Activated naive CD8-positive, alpha-beta T cell treated with anti-CD3 and anti-CD28 coated beads, Interleukin-2, amount 10 ng/mL, durations not matched to agents 7 days and 5 days (primary cell): ENCODE measurements at regions not wholly inside any gene's neighbourhood (a gene's known extent, or its start where the extent isn't known, plus 50 kb on each side); places are given as distances from the start of the nearest gene placed in this dataset.
A peak's percentile ranks its signal among the peaks of the same experiment; 100 is the strongest.
"Not testable (repeated sequence)": the region's sequence is repeated elsewhere in the genome, so short reads cannot be mapped to it uniquely, and the experiment has no call there.

Source experiments
- ATAC-seq: fragments of 150-1000 bp; cut with Tn5 transposase; one replicate; pipeline ENCODE4 v1.10.0; 2021; ENCODE audit warnings: low read depth, moderate library complexity
- POLR2A ChIA-PET: fragments of 350-600 bp; sonication (Branson Sonifier 250); formaldehyde crosslinking; loops from one replicate; lab custom pipeline; 2021; ENCODE audit warnings: antibody characterized with exemption; lab: Charles Lee
- DNase-seq: peaks from one replicate; pipeline ENCODE4 v3.0.0; 2021
- H3K27ac Mint-ChIP-seq: one replicate; pipeline ENCODE4 v1.8.0; 2022; ENCODE audit warnings: mild to moderate bottlenecking, mixed read lengths
- H3K27me3 Mint-ChIP-seq: one replicate; pipeline ENCODE4 v1.8.0; 2022; ENCODE audit warnings: mild to moderate bottlenecking, moderate library complexity, mixed read lengths
- H3K36me3 Mint-ChIP-seq: one replicate; pipeline ENCODE4 v1.8.0; 2021; ENCODE audit warnings: mild to moderate bottlenecking, mixed read lengths
- H3K4me1 Mint-ChIP-seq: one replicate; pipeline ENCODE4 v1.8.0; 2021; ENCODE audit warnings: mixed read lengths
- H3K4me3 Mint-ChIP-seq: one replicate; pipeline ENCODE4 v1.8.0; 2022; ENCODE audit warnings: mild to moderate bottlenecking, moderate library complexity, mixed read lengths
- H3K9me3 Mint-ChIP-seq: one replicate; pipeline ENCODE4 v1.8.0; 2021; ENCODE audit warnings: mixed read lengths

DNA sequence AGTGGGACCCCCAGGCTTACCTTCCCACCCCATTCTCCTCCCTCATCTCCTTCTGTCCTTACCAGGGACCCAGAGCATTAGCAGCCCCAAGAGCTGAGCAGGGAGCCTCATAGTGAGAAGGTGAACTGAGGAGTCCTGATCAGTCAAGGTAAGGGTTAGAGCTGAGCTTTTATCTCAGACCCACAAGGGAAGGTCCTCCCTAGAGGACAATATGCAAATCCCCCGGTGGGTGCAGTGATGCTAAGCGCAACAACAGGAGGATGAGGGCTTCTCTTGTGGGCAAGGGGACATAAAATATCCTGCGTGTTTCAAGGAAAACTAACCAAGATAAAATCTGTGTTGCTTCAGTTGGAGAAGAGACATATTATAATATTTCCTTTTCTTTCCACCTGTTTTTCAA, 505.2 kb downstream of the RPIA start:
- H3K27ac Mint-ChIP-seq, H3K4me1 Mint-ChIP-seq, H3K27me3 Mint-ChIP-seq, ATAC-seq, POLR2A ChIA-PET, H3K36me3 Mint-ChIP-seq, DNase-seq, H3K9me3 Mint-ChIP-seq, H3K4me3 Mint-ChIP-seq: not testable (repeated sequence)

DNA sequence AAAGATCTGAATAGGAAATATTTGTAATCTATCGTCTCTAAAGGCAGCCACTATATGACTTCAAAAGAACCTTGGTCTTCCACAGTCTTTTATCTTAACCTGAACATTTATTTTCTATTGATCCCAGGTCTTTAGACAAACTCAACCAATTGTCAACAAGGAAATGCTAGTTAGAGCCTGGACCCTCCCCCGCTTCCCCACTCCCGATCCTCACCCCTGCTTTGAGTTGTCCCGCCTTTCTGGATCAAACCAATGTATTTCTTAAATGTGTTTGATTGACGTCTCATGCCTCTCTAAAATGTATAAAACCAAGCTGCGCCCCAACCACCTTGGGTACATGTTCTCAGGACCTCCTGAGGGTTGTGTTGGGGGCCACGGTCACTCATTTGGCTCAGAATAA, 506.6 kb downstream of the RPIA start:
- H3K4me1 Mint-ChIP-seq, H3K27ac Mint-ChIP-seq, H3K27me3 Mint-ChIP-seq, H3K4me3 Mint-ChIP-seq, POLR2A ChIA-PET, H3K9me3 Mint-ChIP-seq, H3K36me3 Mint-ChIP-seq, DNase-seq, ATAC-seq: not testable (repeated sequence)

DNA sequence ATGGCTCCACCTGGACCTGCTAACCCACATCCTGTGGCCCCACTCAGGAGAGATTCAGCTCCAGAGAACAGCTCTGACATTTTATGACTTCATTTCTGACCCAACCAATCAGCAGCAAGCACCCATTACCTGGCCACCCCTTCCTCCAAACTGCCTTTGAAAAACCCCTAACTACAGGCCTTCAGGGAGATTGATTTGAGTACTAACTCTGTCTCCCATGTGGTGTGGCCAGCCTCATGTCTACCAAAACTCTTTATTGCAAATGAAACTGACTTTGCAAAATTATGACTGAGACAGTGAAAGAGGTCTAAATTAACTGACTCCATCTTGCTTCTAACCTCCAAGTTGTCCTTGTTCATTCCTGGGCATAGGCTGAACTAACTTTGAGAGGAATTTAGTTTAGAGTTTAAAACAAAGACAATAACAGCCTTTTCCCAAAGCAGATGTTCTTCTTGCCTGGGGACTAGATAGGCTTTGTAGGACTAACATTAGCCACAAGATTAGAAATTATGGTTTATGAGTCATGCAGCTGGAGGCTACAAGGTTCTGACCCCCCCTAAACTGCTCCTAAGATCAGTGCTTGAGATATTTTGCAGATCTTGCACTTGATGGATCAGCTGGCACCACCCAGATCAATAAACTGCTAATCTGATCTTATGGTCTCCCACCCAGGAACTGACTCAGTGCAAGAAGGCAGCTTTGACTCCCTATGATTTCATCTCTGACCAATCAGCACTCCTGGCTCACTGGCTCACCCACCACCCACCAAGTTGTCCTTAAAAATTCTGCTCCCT, 508.2 kb downstream of the RPIA start:
- H3K9me3 Mint-ChIP-seq, POLR2A ChIA-PET, H3K36me3 Mint-ChIP-seq, DNase-seq, H3K4me1 Mint-ChIP-seq, H3K27me3 Mint-ChIP-seq, ATAC-seq, H3K27ac Mint-ChIP-seq, H3K4me3 Mint-ChIP-seq: not testable (repeated sequence)

DNA sequence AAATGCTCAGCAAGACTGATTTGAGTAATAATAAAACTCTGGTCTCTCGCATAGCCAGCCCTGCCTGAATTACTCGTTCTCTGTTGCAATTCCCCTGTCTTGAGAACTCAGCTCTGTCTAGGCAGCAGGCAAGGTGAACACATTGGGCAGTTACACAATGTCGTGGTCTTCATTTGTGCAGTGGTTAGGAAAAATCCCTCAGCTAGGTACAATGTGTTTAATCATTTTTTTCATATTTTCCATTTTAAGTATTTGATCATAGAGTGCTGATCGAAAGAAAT, 508.7 kb downstream of the RPIA start:
- H3K9me3 Mint-ChIP-seq, H3K27me3 Mint-ChIP-seq, H3K36me3 Mint-ChIP-seq, H3K4me3 Mint-ChIP-seq, POLR2A ChIA-PET, H3K4me1 Mint-ChIP-seq, ATAC-seq, H3K27ac Mint-ChIP-seq, DNase-seq: not testable (repeated sequence)

DNA sequence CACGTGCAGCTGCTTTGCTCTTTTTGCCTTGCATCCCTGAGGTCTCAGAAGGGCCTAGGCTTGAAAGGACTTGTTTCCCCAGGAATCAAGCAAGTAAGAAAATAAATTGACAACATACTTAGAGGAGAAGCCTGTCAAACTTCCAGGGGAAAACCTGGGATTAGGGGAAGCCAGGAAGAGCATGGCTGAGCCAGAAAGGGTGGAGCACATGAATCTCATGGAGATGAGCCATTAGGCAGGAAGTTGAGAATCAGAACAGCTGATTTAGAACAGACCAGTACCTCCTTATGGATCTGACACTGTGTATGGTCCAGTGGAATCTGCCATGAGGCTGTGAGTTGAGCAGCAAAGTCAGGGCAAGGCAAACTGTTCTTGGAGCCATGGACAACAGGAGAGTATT, 511.0 kb downstream of the RPIA start:
- H3K9me3 Mint-ChIP-seq, POLR2A ChIA-PET, H3K27ac Mint-ChIP-seq, H3K4me3 Mint-ChIP-seq, DNase-seq, ATAC-seq, H3K27me3 Mint-ChIP-seq, H3K4me1 Mint-ChIP-seq, H3K36me3 Mint-ChIP-seq: not testable (repeated sequence)

DNA sequence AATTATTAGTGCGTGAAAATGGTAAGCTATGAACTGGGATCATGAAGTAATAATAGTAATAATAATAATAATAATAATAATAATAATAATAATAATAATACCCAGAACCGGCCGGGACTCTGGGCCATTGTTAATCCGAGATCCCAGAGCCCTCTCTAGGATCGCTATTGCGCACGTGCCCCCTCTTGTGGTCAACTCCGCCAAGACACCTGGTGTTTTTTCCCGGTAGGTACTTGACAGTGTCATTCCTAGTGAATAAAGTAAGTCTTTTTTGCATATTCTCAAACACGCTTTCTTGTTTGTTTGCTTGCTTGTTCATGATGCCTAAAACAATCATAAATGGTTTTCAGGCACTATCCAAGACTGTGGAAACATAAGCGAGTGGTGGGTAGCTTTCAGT, 513.7 kb downstream of the RPIA start:
- H3K4me1 Mint-ChIP-seq, H3K27me3 Mint-ChIP-seq, H3K9me3 Mint-ChIP-seq, H3K27ac Mint-ChIP-seq, H3K4me3 Mint-ChIP-seq, H3K36me3 Mint-ChIP-seq, ATAC-seq, POLR2A ChIA-PET: not testable (repeated sequence)
- peak; percentile 35 for DNase-seq

DNA sequence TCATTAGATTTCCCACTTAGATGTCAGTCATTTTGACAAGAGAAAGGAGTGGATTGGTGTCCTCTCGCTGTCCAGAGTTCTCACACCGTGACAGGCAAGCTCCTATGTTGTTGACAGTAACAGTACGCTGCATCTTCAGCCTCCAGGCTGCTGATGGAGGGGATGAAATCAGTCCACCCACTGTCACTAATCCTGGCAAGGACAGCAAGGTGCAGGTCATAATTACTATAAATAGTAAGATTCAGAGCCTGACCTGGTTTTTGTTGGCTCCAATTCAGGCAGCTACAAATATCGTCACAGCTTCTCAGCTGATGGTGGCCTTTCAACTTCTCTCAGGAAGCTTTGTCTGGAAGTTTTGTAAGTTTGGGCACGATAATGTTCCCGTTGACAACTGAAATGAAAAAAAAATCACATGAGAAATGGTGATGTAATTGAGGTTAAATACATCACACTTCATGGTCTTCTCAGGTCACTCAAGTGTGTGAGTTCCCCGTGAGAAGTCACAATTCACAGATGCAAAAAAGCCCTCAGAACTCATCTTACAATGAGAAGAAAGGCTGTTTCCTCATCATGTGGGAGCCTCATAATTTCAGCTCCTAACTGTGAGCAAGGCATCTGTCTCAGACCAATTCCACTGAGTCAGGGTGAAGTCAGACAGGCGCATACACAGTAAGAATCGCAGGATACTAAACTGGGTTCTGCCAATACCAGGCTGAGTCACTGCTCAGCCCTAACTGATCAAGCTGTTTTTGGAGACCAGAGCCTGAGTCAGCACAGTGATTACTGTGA, 516.9 kb downstream of the RPIA start:
- DNase-seq, H3K9me3 Mint-ChIP-seq, H3K27me3 Mint-ChIP-seq, H3K27ac Mint-ChIP-seq, H3K4me1 Mint-ChIP-seq, H3K36me3 Mint-ChIP-seq, ATAC-seq, H3K4me3 Mint-ChIP-seq, POLR2A ChIA-PET: not testable (repeated sequence)

DNA sequence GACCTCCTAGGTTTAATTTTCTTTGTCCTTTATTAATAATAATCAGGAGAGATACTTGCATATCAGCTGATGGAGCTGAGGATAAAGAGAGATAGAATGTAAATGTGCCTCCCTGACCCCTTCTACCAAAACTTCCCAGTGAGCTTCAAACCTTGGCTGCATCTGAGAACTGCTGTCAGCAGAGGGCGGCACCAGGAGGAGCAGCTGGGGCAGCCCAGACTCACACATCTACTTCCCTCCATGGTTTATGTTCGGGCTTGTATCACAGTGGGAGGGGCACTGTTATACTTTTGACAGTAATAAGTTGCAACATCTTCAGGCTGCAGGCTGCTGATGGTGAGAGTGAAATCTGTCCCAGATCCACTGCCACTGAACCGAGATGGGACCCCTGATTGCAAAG, 521.7 kb downstream of the RPIA start:
- H3K4me3 Mint-ChIP-seq, DNase-seq, POLR2A ChIA-PET, H3K9me3 Mint-ChIP-seq, H3K36me3 Mint-ChIP-seq, H3K4me1 Mint-ChIP-seq, H3K27me3 Mint-ChIP-seq, ATAC-seq, H3K27ac Mint-ChIP-seq: not testable (repeated sequence)

DNA sequence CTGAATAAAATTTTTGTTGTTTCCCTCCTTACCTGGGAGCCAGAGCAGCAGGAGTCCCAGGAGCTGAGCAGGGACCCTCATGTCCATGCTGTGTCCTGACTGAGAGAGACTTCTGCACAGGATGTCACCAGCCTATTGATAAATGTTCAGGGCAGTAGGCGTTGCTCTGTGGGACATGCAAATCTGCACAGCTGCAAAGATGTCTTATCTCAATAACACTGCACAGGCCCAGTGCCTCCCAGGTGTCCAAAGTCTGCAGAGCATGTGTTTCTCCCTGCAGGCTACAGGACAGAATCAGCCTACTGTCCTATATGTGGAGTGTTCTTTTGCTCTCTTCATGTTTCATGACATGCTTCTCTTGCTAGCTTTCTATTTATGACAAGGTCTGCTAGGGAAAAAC, 522.3 kb downstream of the RPIA start:
- H3K27me3 Mint-ChIP-seq, POLR2A ChIA-PET, DNase-seq, H3K9me3 Mint-ChIP-seq, H3K4me3 Mint-ChIP-seq, ATAC-seq, H3K4me1 Mint-ChIP-seq, H3K36me3 Mint-ChIP-seq, H3K27ac Mint-ChIP-seq: not testable (repeated sequence)

DNA sequence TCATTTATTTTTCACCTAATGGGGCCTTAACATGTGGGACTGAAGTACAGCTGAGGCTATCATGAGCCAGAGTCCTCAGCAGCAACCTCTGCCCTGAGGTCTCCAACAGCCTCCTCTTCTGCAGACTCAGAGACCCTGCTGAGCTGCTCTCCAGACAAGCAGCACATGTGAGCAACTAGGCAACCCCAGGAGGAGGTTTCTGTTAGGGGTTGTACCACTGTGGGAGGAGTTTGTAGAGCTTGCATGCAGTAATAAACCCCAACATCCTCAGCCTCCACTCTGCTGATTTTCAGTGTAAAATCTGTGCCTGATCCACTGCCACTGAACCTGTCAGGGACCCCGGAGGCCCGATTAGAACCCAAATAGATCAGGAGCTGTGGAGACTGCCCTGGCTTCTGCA, 530.0 kb downstream of the RPIA start:
- H3K36me3 Mint-ChIP-seq, POLR2A ChIA-PET, DNase-seq, H3K27me3 Mint-ChIP-seq, H3K4me1 Mint-ChIP-seq, H3K9me3 Mint-ChIP-seq, H3K27ac Mint-ChIP-seq, ATAC-seq, H3K4me3 Mint-ChIP-seq: not testable (repeated sequence)

DNA sequence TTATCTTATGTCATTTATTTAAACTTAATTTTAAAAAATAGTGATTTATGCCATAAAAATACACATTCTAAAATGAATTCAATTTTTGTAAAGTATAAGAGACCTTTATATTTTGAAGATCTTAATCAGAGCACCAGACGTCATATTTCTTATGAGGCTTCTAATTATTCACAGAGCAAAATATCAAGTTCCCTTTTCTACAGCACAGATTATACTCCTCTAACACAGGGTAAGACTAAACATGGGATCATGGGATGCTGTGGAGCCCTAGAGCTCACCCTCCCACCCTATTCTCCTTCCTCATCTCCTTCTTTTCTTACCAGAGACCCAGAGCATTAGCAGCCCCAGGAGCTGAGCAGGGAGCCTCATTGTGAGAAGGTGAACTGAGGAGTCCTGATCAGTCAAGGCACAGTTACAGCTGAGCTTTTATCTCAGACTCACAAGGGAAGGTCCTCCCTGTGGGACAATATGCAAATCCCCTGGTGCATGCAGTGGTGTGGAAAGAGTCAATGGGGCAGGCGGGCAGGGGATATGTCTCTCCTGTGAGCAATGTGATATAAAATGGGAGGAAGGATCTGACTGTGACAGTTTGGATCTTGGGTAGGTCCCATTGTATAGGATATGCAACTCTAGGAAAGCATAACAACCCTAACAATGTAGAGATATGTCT, 530.7 kb downstream of the RPIA start:
- DNase-seq, H3K4me3 Mint-ChIP-seq, H3K27ac Mint-ChIP-seq, POLR2A ChIA-PET, H3K4me1 Mint-ChIP-seq, H3K9me3 Mint-ChIP-seq, H3K27me3 Mint-ChIP-seq, H3K36me3 Mint-ChIP-seq, ATAC-seq: not testable (repeated sequence)

DNA sequence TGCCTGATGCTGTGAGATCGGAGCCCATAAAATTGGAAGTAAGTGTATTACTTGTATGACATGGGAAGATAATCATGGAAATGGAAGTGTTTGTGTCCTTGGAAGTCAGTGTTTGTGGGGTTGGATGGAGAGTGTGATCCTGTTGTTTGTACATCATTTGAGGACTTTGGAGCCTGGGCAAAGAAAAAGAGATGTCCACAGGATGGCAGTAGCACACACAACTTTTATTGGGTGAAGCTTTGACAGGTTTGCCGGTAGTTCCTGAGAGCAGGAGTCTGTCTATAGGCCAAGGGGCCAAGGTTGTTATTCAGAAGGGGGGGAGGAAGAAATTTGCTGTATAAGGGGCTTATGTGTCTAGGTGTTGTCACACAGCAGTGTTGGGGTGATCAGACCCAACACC, 533.3 kb downstream of the RPIA start:
- DNase-seq, H3K27me3 Mint-ChIP-seq, POLR2A ChIA-PET, H3K4me3 Mint-ChIP-seq, H3K4me1 Mint-ChIP-seq, H3K36me3 Mint-ChIP-seq, H3K27ac Mint-ChIP-seq, H3K9me3 Mint-ChIP-seq, ATAC-seq: not testable (repeated sequence)

DNA sequence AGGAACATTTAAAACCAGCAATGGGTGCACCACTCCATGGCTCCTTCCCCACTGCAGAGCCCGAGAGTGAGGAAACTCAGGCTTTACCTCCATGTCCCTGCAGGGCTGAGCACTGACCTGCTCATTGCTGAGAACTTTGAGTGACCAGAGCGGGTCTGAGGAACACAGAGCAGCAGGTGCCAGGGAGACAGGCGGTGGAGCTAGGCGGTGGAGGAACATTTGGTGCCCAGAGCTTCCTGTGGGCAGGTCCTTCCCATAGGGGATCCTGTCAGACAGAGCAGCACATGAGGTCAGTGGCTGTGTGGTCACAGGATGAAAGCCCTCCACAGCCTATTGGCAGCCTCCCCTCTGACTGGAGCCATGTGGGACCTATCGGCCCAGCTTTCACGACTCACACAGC, 538.5 kb downstream of the RPIA start:
- H3K4me1 Mint-ChIP-seq, H3K36me3 Mint-ChIP-seq, H3K4me3 Mint-ChIP-seq, H3K27me3 Mint-ChIP-seq, ATAC-seq, POLR2A ChIA-PET, DNase-seq, H3K27ac Mint-ChIP-seq, H3K9me3 Mint-ChIP-seq: not testable (repeated sequence)

DNA sequence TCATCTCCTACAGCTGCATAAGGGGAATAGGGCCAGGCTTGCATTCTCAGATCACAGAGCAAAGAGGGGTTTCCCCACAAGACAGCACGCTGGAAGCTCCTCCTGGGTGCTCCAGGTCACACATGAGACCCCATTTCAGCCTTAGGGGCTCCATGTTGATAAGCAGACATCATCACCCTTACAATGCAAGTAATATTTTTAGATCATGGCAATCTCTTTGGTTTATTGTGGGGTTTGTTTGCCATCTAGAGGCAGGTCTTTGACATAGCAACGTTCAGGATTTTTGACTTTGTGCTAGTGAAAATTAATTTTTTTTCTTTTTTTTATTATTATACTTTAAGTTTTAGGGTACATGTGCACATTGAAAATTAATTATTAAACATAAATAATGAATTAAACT, 539.8 kb downstream of the RPIA start:
- H3K4me3 Mint-ChIP-seq, POLR2A ChIA-PET, H3K9me3 Mint-ChIP-seq, DNase-seq, H3K27ac Mint-ChIP-seq, ATAC-seq, H3K36me3 Mint-ChIP-seq, H3K27me3 Mint-ChIP-seq, H3K4me1 Mint-ChIP-seq: not testable (repeated sequence)
